ENCODE measurements at regions not wholly inside any gene's neighbourhood (a gene's known extent, or its start where the extent isn't known, plus 50 kb on each side); places are given as distances from the start of the nearest gene placed in this dataset.
A peak's percentile ranks its signal among the peaks of the same experiment; 100 is the strongest.

GRCh38 chr5:124550731-124551130 lies 195.7 kb downstream of the ZNF608 start:
- DNase-seq = no peak
- in situ Hi-C loops (cut with HindIII; ENCODE audit: low pct_ligation_motif_present, low sequenced_read_pairs) = no loop called here
- no peak for TF ChIP-seq CTCF (IDR thresholded peaks at IDR 0.05; ENCODE audit: low read depth, low read length, missing control alignments)

GRCh38 chr5:124549891-124550436 lies 196.5 kb downstream of the ZNF608 start:
- in situ Hi-C loops (cut with HindIII; ENCODE audit: low pct_ligation_motif_present, low sequenced_read_pairs) = no loop called here
- Histone ChIP-seq H3K4me3 (ENCODE audit: low read depth, low read length) (no peak overlapping the region), H3K36me3 (replicated peaks) (no peaks in the 10 kb centered on the region), H3K27me3 (replicated peaks) (no peaks in the 10 kb centered on the region), H3K27ac (no peak overlapping the region)
- DNase-seq = no peak
- TF ChIP-seq CTCF (IDR thresholded peaks at IDR 0.05; ENCODE audit: low read depth, low read length, missing control alignments) = no peak

More at GRCh38 chr5:124550731-124551130, 195.7 kb downstream of the ZNF608 start:
- Histone ChIP-seq H3K27ac (no peak overlapping the region), H3K27me3 (replicated peaks) (no peaks in the 10 kb centered on the region), H3K36me3 (replicated peaks) (no peaks in the 10 kb centered on the region), H3K4me3 (ENCODE audit: low read depth, low read length) (no peak overlapping the region)

- Histone ChIP-seq H3K4me3 (ENCODE audit: low read depth, low read length) (no peak overlapping the region), H3K27me3 (replicated peaks) (no peaks in the 10 kb centered on the region), H3K36me3 (replicated peaks) (no peaks in the 10 kb centered on the region), H3K27ac (no peak overlapping the region)
- peak; percentile 29 for DNase-seq
- no peak for TF ChIP-seq CTCF (IDR thresholded peaks at IDR 0.05; ENCODE audit: low read depth, low read length, missing control alignments)
- in situ Hi-C loops (cut with HindIII; ENCODE audit: low pct_ligation_motif_present, low sequenced_read_pairs) = no loop called here
Observed at GRCh38 chr5:124546643-124547042, 199.8 kb downstream of the ZNF608 start.

- H3K27ac ChIP-seq = no peak overlapping the region
- H3K4me3 ChIP-seq (ENCODE audit: low read depth, low read length) = no peak overlapping the region
- in situ Hi-C loops (cut with HindIII; ENCODE audit: low pct_ligation_motif_present, low sequenced_read_pairs) = no loop called here
- no peaks in the 10 kb centered on the region for H3K36me3 ChIP-seq (replicated peaks)
- H3K27me3 ChIP-seq (replicated peaks) = no peaks in the 10 kb centered on the region
- DNase-seq = peak; percentile 7
- TF ChIP-seq CTCF (IDR thresholded peaks at IDR 0.05; ENCODE audit: low read depth, low read length, missing control alignments) = no peak
Observed at GRCh38 chr5:124544366-124545055, 201.9 kb downstream of the ZNF608 start.

GRCh38 chr5:124538931-124539330 lies 207.5 kb downstream of the ZNF608 start:
- Histone ChIP-seq H3K4me3 (ENCODE audit: low read depth, low read length) (no peak overlapping the region), H3K36me3 (replicated peaks) (no peaks in the 10 kb centered on the region), H3K27me3 (replicated peaks) (no peaks in the 10 kb centered on the region), H3K27ac (no peak overlapping the region)
- no peak for DNase-seq
- TF ChIP-seq CTCF (IDR thresholded peaks at IDR 0.05; ENCODE audit: low read depth, low read length, missing control alignments) = no peak
- in situ Hi-C loops (cut with HindIII; ENCODE audit: low pct_ligation_motif_present, low sequenced_read_pairs) = no loop called here

- H3K4me3 ChIP-seq (ENCODE audit: low read depth, low read length) = no peak overlapping the region
- DNase-seq = no peak
- no peak overlapping the region for H3K27ac ChIP-seq
- H3K27me3 ChIP-seq (replicated peaks) = no peaks in the 10 kb centered on the region
- no peaks in the 10 kb centered on the region for H3K36me3 ChIP-seq (replicated peaks)
- no peak for TF ChIP-seq CTCF (IDR thresholded peaks at IDR 0.05; ENCODE audit: low read depth, low read length, missing control alignments)
- in situ Hi-C loops (cut with HindIII; ENCODE audit: low pct_ligation_motif_present, low sequenced_read_pairs) = no loop called here
Observed at GRCh38 chr5:124538191-124538590, 208.2 kb downstream of the ZNF608 start.
